HL-60 (cell line): ENCODE measurements at regions not wholly inside any gene's neighbourhood (a gene's known extent, or its start where the extent isn't known, plus 50 kb on each side); places are given as distances from the start of the nearest gene placed in this dataset.

Experiments used
- DNase-seq, 2 experiments: peaks; one replicate each; pipeline ENCODE4 v3.0.0-alpha.2; 2010 to 2020; ENCODE audit warnings: low read depth in 1 of 2, low spot score in 1 of 2
- H3K27ac ChIP-seq: fragments of 250-450 bp; sonication (Bioruptor Pico); replicated peaks from 2 replicates; pipeline ENCODE4 v1.5.1; 2020; ENCODE audit warnings: mild to moderate bottlenecking, moderate library complexity
- H3K27me3 ChIP-seq: fragments of 250-450 bp; sonication (Bioruptor Pico); 2 replicates; pipeline ENCODE4 v1.5.1; 2021; ENCODE audit warnings: mild to moderate bottlenecking, moderate library complexity; ENCODE audit not compliant: insufficient read depth, poor library complexity, severe bottlenecking
- H3K4me3 ChIP-seq: replicated peaks from 2 replicates; pipeline ENCODE4 v1.5.1; 2011; ENCODE audit warnings: mild to moderate bottlenecking, control low read depth, low read length; ENCODE audit not compliant: insufficient read depth
- CTCF ChIP-seq: IDR thresholded peaks from one replicate; pipeline ENCODE4 v1.5.1; 2011; ENCODE audit warnings: low read length, control low read depth, inconsistent platforms; ENCODE audit not compliant: insufficient read depth
- GABPA ChIP-seq: IDR thresholded peaks from 2 replicates; pipeline ENCODE4 v1.6.1; 2012; ENCODE audit warnings: low read depth
- POLR2AphosphoS5 ChIP-seq: IDR thresholded peaks from 2 replicates; pipeline ENCODE4 v1.6.1; 2012; ENCODE audit warnings: low read depth
- REST ChIP-seq: IDR thresholded peaks from 2 replicates; pipeline ENCODE4 v1.6.1; 2012; ENCODE audit warnings: low read depth; ENCODE audit not compliant: insufficient replicate concordance
- SPI1 ChIP-seq: IDR thresholded peaks from 2 replicates; pipeline ENCODE4 v1.6.1; 2012; ENCODE audit warnings: low read depth, mild to moderate bottlenecking, borderline replicate concordance

- no peaks in the 10 kb centered on the region for H3K27me3 ChIP-seq
- no peak for DNase-seq
- TF ChIP-seq SPI1, result no peak
- TF ChIP-seq REST, result no peak
- no peak for TF ChIP-seq GABPA
- no peak for TF ChIP-seq CTCF
- no peak for TF ChIP-seq POLR2AphosphoS5
- no peak overlapping the region for H3K27ac ChIP-seq
- no peak overlapping the region for H3K4me3 ChIP-seq
These were observed 671.6 kb upstream of the BOD1L1 start for GRCh38 chr4:14299166-14299565.

DNA sequence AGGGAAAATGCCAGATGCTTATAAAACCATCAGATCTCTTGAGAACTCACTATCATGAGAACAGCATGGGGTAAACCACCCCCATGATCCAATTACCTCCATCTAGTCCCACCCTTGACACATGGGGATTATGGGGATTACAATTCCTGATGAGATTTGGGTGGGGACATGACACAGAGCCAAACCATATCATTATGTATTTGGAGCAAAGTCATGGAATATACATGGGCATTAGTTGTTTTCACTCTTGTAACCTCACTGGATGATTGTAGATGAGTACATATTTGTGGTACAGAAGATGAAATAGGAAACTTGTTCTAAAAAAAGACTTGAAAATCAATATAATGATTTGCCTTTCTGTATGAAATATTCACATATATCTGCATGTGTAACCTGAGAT lies 674.5 kb upstream of the BOD1L1 start:
- no peak for TF ChIP-seq SPI1
- no peak for TF ChIP-seq GABPA
- TF ChIP-seq REST, result no peak
- no peak for TF ChIP-seq CTCF
- no peak for TF ChIP-seq POLR2AphosphoS5
- Histone ChIP-seq H3K4me3 (no peak overlapping the region), H3K27ac (no peak overlapping the region), H3K27me3 (no peaks in the 10 kb centered on the region)
- DNase-seq, result no peak

GRCh38 chr4:14303856-14304255 lies 676.3 kb upstream of the BOD1L1 start:
- no peak overlapping the region for H3K27ac ChIP-seq
- no peak overlapping the region for H3K4me3 ChIP-seq
- no peaks in the 10 kb centered on the region for H3K27me3 ChIP-seq
- no peak for DNase-seq
- no peak for TF ChIP-seq GABPA
- TF ChIP-seq POLR2AphosphoS5, result no peak
- no peak for TF ChIP-seq SPI1
- TF ChIP-seq REST, result no peak
- no peak for TF ChIP-seq CTCF
